OCI-LY1 (cell line): ENCODE measurements at regions not wholly inside any gene's neighbourhood (a gene's known extent, or its start where the extent isn't known, plus 50 kb on each side); places are given as distances from the start of the nearest gene placed in this dataset.

Experiments
- EZH2 ChIP-seq: fragments of 200-600 bp; sonication (generic), shearing (Covaris generic); IDR thresholded peaks from 2 replicates; pipeline ENCODE4 v1.8.0; 2017; ENCODE audit warnings: borderline replicate concordance, mixed run types, mild to moderate bottlenecking, antibody characterized with exemption, low read length, moderate library complexity, mixed read lengths
- TF ChIP-seq, protein P1 (sequence below): fragments of 200-600 bp; sonication (generic), shearing (Covaris generic); IDR thresholded peaks from 2 replicates; pipeline ENCODE4 v1.5.1; 2017; ENCODE audit warnings: mild to moderate bottlenecking, antibody characterized with exemption, low read length, moderate library complexity, mixed read lengths

DNA sequence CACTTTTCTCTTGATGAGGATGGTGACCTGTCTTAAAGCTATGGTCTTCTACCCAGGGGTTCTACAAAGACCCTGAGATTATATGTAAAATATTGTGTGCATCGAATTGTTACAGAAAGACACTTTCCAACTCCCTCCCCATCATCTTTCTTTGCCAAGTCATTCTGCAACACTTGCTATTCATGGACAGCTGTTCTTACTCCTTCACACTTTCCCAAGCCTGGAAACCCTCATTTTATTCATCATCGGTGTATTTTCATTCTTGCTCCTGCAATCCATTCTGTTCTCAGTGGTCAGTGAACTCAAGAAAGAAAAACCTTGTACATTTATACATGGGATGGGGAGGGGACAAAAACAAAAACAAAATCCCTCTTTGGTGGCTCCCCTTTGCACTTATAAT lies 90.5 kb upstream of the STXBP6 start:
- TF ChIP-seq, protein P1, sequence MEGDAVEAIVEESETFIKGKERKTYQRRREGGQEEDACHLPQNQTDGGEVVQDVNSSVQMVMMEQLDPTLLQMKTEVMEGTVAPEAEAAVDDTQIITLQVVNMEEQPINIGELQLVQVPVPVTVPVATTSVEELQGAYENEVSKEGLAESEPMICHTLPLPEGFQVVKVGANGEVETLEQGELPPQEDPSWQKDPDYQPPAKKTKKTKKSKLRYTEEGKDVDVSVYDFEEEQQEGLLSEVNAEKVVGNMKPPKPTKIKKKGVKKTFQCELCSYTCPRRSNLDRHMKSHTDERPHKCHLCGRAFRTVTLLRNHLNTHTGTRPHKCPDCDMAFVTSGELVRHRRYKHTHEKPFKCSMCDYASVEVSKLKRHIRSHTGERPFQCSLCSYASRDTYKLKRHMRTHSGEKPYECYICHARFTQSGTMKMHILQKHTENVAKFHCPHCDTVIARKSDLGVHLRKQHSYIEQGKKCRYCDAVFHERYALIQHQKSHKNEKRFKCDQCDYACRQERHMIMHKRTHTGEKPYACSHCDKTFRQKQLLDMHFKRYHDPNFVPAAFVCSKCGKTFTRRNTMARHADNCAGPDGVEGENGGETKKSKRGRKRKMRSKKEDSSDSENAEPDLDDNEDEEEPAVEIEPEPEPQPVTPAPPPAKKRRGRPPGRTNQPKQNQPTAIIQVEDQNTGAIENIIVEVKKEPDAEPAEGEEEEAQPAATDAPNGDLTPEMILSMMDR: no peak
- no peak for TF ChIP-seq EZH2
